Muscle layer of duodenum (tissue), 2 donors: ENCODE measurements at regions not wholly inside any gene's neighbourhood (a gene's known extent, or its start where the extent isn't known, plus 50 kb on each side); places are given as distances from the start of the nearest gene placed in this dataset.

ENCODE experiments used
- H3K27ac ChIP-seq: one replicate; pipeline ENCODE4 v1.7.0; 2013; ENCODE audit warnings: mild to moderate bottlenecking, low read length
- H3K27me3 ChIP-seq: one replicate; pipeline ENCODE4 v1.7.0; 2013; ENCODE audit warnings: low read depth, mild to moderate bottlenecking, control low read depth, low read length
- H3K36me3 ChIP-seq, 2 donors: one replicate each; pipeline ENCODE4 v1.7.0; 2013; ENCODE audit warnings: low read length in 2 of 2, control low read depth in 1 of 2, mild to moderate bottlenecking in 1 of 2; ENCODE audit not compliant: insufficient read depth in 2 of 2, control insufficient read depth in 1 of 2
- H3K4me1 ChIP-seq, 2 donors: one replicate each; pipeline ENCODE4 v1.7.0; 2013; ENCODE audit warnings: low read length in 2 of 2, mild to moderate bottlenecking in 2 of 2, control low read depth in 1 of 2, moderate library complexity in 1 of 2; ENCODE audit not compliant: insufficient read depth in 2 of 2, control insufficient read depth in 1 of 2
- H3K4me3 ChIP-seq, 2 donors: one replicate each; pipeline ENCODE4 v1.7.0; 2013; ENCODE audit warnings: low read length in 2 of 2, low read depth in 1 of 2, mild to moderate bottlenecking in 1 of 2
- H3K9me3 ChIP-seq, 2 donors: one replicate each; pipeline ENCODE4 v1.7.0; 2013; ENCODE audit warnings: low read length in 2 of 2, control low read depth in 1 of 2, mild to moderate bottlenecking in 1 of 2; ENCODE audit not compliant: control insufficient read depth in 1 of 2
- donor health status: healthy.

GRCh38 chr16:13793841-13794409 is 126.0 kb upstream of the ERCC4 start:
- Histone ChIP-seq H3K4me3 (no peak overlapping the region), H3K9me3 (no peaks in the 10 kb centered on the region), H3K4me1 (peaks cover 0 to 18% of the 10 kb centered on the region in 2 donors), H3K27ac (no peak overlapping the region), H3K36me3 (no peaks in the 10 kb centered on the region), H3K27me3 (no peaks in the 10 kb centered on the region)

GRCh38 chr16:13795131-13795530 is 124.8 kb upstream of the ERCC4 start:
- Histone ChIP-seq H3K36me3 (no peaks in the 10 kb centered on the region), H3K4me1 (peaks cover 0 to 18% of the 10 kb centered on the region in 2 donors), H3K9me3 (no peaks in the 10 kb centered on the region)

GRCh38 chr16:13797718-13798117 is 122.2 kb upstream of the ERCC4 start:
- no peaks in the 10 kb centered on the region for H3K36me3 ChIP-seq
- H3K4me1 ChIP-seq = peaks cover 0 to 18% of the 10 kb centered on the region in 2 donors
- no peak overlapping the region for H3K4me3 ChIP-seq
- no peaks in the 10 kb centered on the region for H3K27me3 ChIP-seq
- no peak overlapping the region for H3K27ac ChIP-seq
- H3K9me3 ChIP-seq = no peaks in the 10 kb centered on the region

More at GRCh38 chr16:13795131-13795530, 124.8 kb upstream of the ERCC4 start:
- Histone ChIP-seq H3K27ac (no peak overlapping the region), H3K27me3 (no peaks in the 10 kb centered on the region), H3K4me3 (no peak overlapping the region)

GRCh38 chr16:13798211-13798610 is 121.7 kb upstream of the ERCC4 start:
- no peaks in the 10 kb centered on the region for H3K27me3 ChIP-seq
- no peak overlapping the region for H3K4me3 ChIP-seq
- H3K27ac ChIP-seq = no peak overlapping the region
- H3K36me3 ChIP-seq = no peaks in the 10 kb centered on the region
- H3K9me3 ChIP-seq = no peaks in the 10 kb centered on the region
- peaks cover 0 to 15% of the 10 kb centered on the region in 2 donors for H3K4me1 ChIP-seq

GRCh38 chr16:13803974-13804373 is 116.0 kb upstream of the ERCC4 start:
- H3K9me3 ChIP-seq = no peaks in the 10 kb centered on the region
- no peak overlapping the region for H3K27ac ChIP-seq
- no peaks in the 10 kb centered on the region for H3K27me3 ChIP-seq
- no peaks in the 10 kb centered on the region for H3K36me3 ChIP-seq
- H3K4me1 ChIP-seq = no peaks in the 10 kb centered on the region
- H3K4me3 ChIP-seq = no peak overlapping the region

GRCh38 chr16:13805951-13806350 is 114.0 kb upstream of the ERCC4 start:
- Histone ChIP-seq H3K36me3 (no peaks in the 10 kb centered on the region), H3K4me1 (no peaks in the 10 kb centered on the region), H3K27ac (no peak overlapping the region), H3K4me3 (no peak overlapping the region), H3K9me3 (no peaks in the 10 kb centered on the region), H3K27me3 (no peaks in the 10 kb centered on the region)

GRCh38 chr16:13806671-13807070 is 113.3 kb upstream of the ERCC4 start:
- no peaks in the 10 kb centered on the region for H3K27me3 ChIP-seq
- H3K4me1 ChIP-seq = no peaks in the 10 kb centered on the region
- H3K27ac ChIP-seq = no peak overlapping the region
- H3K4me3 ChIP-seq = no peak overlapping the region
- no peaks in the 10 kb centered on the region for H3K36me3 ChIP-seq
- no peaks in the 10 kb centered on the region for H3K9me3 ChIP-seq

- Histone ChIP-seq H3K4me1 (no peaks in the 10 kb centered on the region), H3K27me3 (no peaks in the 10 kb centered on the region), H3K9me3 (no peaks in the 10 kb centered on the region), H3K4me3 (no peak overlapping the region), H3K27ac (no peak overlapping the region), H3K36me3 (no peaks in the 10 kb centered on the region)
Observed at GRCh38 chr16:13808102-13808501, 111.9 kb upstream of the ERCC4 start.

- Histone ChIP-seq H3K36me3 (no peaks in the 10 kb centered on the region), H3K27me3 (no peaks in the 10 kb centered on the region), H3K9me3 (no peaks in the 10 kb centered on the region), H3K4me1 (no peaks in the 10 kb centered on the region), H3K4me3 (no peak overlapping the region), H3K27ac (no peak overlapping the region)
Observed at GRCh38 chr16:13809765-13810164, 110.2 kb upstream of the ERCC4 start.

- H3K27me3 ChIP-seq = no peaks in the 10 kb centered on the region
- no peak overlapping the region for H3K4me3 ChIP-seq
- H3K27ac ChIP-seq = no peak overlapping the region
- no peaks in the 10 kb centered on the region for H3K36me3 ChIP-seq
- H3K9me3 ChIP-seq = no peaks in the 10 kb centered on the region
- H3K4me1 ChIP-seq = no peaks in the 10 kb centered on the region
Observed at GRCh38 chr16:13811834-13812233, 108.1 kb upstream of the ERCC4 start.

GRCh38 chr16:13816701-13817100 is 103.3 kb upstream of the ERCC4 start:
- Histone ChIP-seq H3K4me1 (no peaks in the 10 kb centered on the region), H3K27ac (no peak overlapping the region), H3K27me3 (no peaks in the 10 kb centered on the region), H3K9me3 (no peaks in the 10 kb centered on the region), H3K4me3 (no peak overlapping the region), H3K36me3 (no peaks in the 10 kb centered on the region)

GRCh38 chr16:13823501-13823900 is 96.5 kb upstream of the ERCC4 start:
- Histone ChIP-seq H3K4me3 (no peak overlapping the region), H3K9me3 (peaks cover 0 to 5% of the 10 kb centered on the region in 2 donors), H3K27me3 (no peaks in the 10 kb centered on the region), H3K27ac (no peak overlapping the region), H3K36me3 (no peaks in the 10 kb centered on the region), H3K4me1 (no peaks in the 10 kb centered on the region)
